HS-5 (cell line): ENCODE measurements at regions not wholly inside any gene's neighbourhood (a gene's known extent, or its start where the extent isn't known, plus 50 kb on each side); places are given as distances from the start of the nearest gene placed in this dataset.

Experiments
- DNase-seq: peaks from one replicate; pipeline ENCODE4 v3.0.0-alpha.2; 2012; ENCODE audit warnings: low read depth

DNA sequence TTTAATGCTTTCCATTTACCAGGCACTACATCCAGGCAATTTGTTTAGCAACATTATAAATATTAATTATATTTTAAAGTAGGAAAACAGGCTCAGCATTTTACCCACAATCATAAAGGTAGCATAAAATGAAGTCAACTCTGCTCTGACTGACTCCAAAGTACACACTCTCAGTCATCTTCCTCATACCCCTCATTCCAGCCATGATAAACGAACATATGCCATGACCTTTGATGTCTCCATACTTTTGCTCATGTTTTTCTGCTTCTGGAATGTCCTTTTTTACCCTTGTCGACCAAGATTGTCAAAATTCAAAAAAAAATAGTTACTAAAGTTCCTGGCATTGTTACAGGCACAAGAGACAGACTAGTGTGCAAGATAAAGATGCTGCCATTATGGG, 77.7 kb upstream of the SOX6 start:
- no peak for DNase-seq

- DNase-seq: no peak
Measured at GRCh38 chr11:16430674-16431073, 74.3 kb upstream of the SOX6 start.

DNA sequence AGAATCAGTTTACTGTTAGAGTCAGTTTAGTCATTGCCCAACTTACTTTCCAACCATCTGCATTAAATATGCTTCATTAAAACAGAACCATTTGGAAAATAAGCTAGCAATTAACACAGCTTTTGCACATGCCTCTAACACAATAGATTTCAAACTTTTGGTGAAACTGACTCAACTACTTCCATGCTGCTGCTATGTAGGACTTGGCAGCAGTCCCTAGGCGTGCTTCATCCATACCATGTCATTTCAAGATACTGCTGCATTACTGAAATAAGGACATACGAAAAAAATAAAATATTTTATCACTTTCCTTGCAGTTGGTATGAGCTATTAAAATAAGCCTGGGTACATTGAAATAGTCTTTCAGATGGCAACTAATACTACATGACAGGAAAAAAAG, 65.5 kb upstream of the SOX6 start:
- DNase-seq: no peak

GRCh38 chr11:16418428-16419097, 62.2 kb upstream of the SOX6 start:
- no peak for DNase-seq

GRCh38 chr11:16412525-16413172, 56.3 kb upstream of the SOX6 start:
- DNase-seq: no peak

DNA sequence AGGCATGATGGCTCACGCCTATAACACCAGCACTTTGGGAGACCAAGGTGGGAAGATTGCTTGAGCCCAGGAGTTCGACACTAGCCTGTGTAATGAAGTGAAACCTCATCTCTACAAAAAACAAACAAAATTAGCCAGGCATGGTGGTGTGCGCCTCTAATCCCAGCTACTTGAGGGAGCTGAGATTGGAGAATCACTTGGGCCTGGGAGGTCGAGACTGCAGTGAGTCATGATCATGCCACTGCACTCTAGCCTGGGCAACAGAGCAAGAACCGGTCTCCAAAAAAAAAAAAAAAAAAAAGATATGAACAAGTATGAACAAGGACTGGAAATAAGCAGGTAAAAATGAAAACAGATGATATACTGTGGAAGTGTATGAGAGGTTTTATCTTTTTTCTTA, 54.1 kb upstream of the SOX6 start:
- DNase-seq: no peak

GRCh38 chr11:16408619-16409018, 52.3 kb upstream of the SOX6 start:
- DNase-seq: no peak

DNA sequence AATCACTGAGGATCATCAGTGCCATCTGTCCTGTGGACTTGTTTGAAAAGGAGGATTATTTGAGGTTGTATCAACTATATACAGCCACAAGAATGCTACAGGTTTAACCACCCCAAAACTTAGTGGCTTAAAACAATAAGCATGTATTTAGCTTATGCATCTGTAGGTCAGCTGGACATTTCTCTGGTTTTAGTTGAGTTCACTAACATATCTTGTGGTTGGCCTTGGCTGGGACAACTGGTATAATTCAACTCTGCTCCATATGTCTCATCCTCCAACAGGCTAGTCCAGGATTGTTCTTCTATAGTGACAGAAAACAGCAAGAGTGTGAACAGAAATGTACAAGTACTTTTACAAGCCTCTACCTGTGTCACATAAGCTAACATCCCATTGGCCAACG, 49.9 kb upstream of the SOX6 start:
- no peak for DNase-seq
